ENCODE measurements at regions not wholly inside any gene's neighbourhood (a gene's known extent, or its start where the extent isn't known, plus 50 kb on each side); places are given as distances from the start of the nearest gene placed in this dataset.

DNA sequence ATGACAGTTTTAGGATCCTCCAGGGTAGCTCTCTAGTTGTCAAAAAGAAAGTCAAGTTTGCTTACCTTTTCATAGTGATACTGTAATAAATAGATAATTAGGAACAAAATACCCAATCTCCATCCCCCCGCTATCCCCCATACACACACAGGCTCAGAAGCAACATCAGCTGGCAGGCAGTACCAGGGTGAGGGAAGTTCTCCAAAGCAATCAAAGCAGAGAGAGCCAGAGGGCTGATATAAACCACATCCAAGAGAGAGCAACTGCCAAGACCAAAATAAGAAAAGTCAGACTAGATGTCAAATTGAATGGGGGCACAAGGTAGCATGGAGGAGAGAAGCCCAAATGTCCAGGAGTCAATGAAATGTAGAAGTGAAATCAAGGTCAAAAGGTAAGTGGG, 80.2 kb upstream of the PTPRR start:
- H3K4me3 ChIP-seq (ENCODE audit: severe bottlenecking), result no peak overlapping the region
- no peaks in the 10 kb centered on the region for H3K4me1 ChIP-seq (ENCODE audit: insufficient read depth, poor library complexity, severe bottlenecking)
- ATAC-seq (ENCODE audit: low read depth), result no peak
- no peaks in the 10 kb centered on the region for H3K36me3 ChIP-seq (ENCODE audit: low read depth)
- H3K9me3 ChIP-seq (ENCODE audit: severe bottlenecking), result no peaks in the 10 kb centered on the region
- no peak for DNase-seq (ENCODE audit: low spot score)
- H3K27me3 ChIP-seq (ENCODE audit: insufficient read depth, poor library complexity, severe bottlenecking), result no peaks in the 10 kb centered on the region
- TF ChIP-seq CTCF (IDR thresholded peaks at IDR 0.05; ENCODE audit: poor library complexity, severe bottlenecking), result no peak
- no peak overlapping the region for H3K27ac ChIP-seq (ENCODE audit: poor library complexity, severe bottlenecking)

DNA sequence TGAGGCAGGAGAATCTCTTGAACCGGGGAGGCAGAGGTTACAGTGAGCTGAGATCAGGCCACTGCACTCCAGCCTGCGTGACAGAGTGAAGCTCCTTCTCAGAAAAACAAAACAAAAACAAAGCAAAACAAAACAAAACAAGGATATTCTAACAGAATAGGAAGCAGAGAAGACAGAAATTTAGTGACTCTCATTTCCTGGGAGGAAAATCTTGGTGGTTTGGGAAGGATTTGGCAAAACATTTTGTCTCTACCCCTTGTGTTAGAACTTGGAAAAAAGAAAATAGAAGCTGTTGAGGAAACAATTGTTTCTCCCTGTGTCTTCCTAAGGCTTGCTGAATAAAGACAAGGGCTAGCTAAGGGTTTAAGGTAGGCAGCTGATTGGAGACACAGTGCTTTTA, 79.7 kb upstream of the PTPRR start:
- Histone ChIP-seq H3K36me3 (ENCODE audit: low read depth) (no peaks in the 10 kb centered on the region), H3K4me3 (ENCODE audit: severe bottlenecking) (no peak overlapping the region), H3K9me3 (ENCODE audit: severe bottlenecking) (no peaks in the 10 kb centered on the region), H3K27me3 (ENCODE audit: insufficient read depth, poor library complexity, severe bottlenecking) (no peaks in the 10 kb centered on the region), H3K4me1 (ENCODE audit: insufficient read depth, poor library complexity, severe bottlenecking) (no peaks in the 10 kb centered on the region), H3K27ac (ENCODE audit: poor library complexity, severe bottlenecking) (no peak overlapping the region)
- TF ChIP-seq CTCF (IDR thresholded peaks at IDR 0.05; ENCODE audit: poor library complexity, severe bottlenecking), result no peak
- DNase-seq (ENCODE audit: low spot score), result no peak
- ATAC-seq (ENCODE audit: low read depth), result no peak

DNA sequence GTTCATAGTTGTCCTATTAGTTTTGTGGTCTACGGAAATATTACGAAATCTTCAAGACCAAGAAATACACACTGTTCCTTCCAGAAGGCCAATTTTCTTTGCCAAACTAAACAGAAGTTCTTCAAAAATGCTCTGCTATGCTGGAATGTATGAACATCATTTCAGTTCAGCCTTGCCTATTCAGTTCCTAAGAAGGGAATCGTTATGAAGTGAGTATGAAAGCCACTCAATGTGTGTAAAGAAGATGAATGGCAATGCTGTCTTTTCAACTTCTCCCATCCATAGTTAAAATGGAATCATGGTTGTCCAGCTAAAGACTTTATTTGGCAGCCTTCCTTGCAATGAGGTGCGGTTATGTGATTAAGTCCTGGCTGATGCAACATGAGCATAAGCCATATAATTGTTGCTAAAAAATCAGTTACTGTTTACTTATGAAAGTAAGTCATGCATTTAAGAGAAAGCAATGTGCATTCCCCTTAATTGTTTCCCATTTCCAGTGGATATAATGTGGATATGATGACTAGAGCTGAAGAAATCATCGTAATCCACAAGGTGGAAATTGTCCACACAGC, 73.8 kb upstream of the PTPRR start:
- Histone ChIP-seq H3K4me3 (ENCODE audit: severe bottlenecking) (no peak overlapping the region), H3K9me3 (ENCODE audit: severe bottlenecking) (no peaks in the 10 kb centered on the region), H3K27me3 (ENCODE audit: insufficient read depth, poor library complexity, severe bottlenecking) (no peaks in the 10 kb centered on the region), H3K27ac (ENCODE audit: poor library complexity, severe bottlenecking) (peak overlapping the region; percentile 69), H3K36me3 (ENCODE audit: low read depth) (no peaks in the 10 kb centered on the region), H3K4me1 (ENCODE audit: insufficient read depth, poor library complexity, severe bottlenecking) (peaks cover 6% of the 10 kb centered on the region)
- DNase-seq (ENCODE audit: low spot score) (no peak), ATAC-seq (ENCODE audit: low read depth) (peak; percentile 73)
- TF ChIP-seq CTCF (IDR thresholded peaks at IDR 0.05; ENCODE audit: poor library complexity, severe bottlenecking), result no peak

- no peak for TF ChIP-seq CTCF (IDR thresholded peaks at IDR 0.05; ENCODE audit: poor library complexity, severe bottlenecking)
- H3K4me1 ChIP-seq (ENCODE audit: insufficient read depth, poor library complexity, severe bottlenecking), result peaks cover 6% of the 10 kb centered on the region
- H3K27ac ChIP-seq (ENCODE audit: poor library complexity, severe bottlenecking), result no peak overlapping the region
- no peaks in the 10 kb centered on the region for H3K27me3 ChIP-seq (ENCODE audit: insufficient read depth, poor library complexity, severe bottlenecking)
- no peak overlapping the region for H3K4me3 ChIP-seq (ENCODE audit: severe bottlenecking)
- no peak for ATAC-seq (ENCODE audit: low read depth)
- DNase-seq (ENCODE audit: low spot score), result no peak
- H3K9me3 ChIP-seq (ENCODE audit: severe bottlenecking), result no peaks in the 10 kb centered on the region
- H3K36me3 ChIP-seq (ENCODE audit: low read depth), result no peaks in the 10 kb centered on the region
These were observed 68.7 kb upstream of the PTPRR start for GRCh38 chr12:70989232-70989631.

DNA sequence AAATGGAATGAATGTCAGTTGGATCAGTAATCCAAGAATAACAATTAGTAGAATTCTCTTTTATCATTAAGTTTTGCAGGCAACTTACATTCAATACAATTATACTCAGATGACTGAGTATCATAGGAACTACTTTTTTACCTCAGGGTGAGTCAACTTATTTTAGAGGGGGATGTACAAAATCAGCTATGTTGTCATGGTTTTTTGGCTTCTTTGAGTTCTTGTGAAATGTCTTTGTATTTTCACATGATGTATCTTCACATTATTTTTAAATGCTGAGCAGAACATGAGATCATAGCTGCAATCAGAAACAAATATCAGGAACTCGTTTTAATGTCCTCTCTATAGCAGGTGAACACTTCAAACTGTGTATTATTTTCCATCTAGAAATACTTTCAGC, 65.3 kb upstream of the PTPRR start:
- Histone ChIP-seq H3K4me3 (ENCODE audit: severe bottlenecking) (no peak overlapping the region), H3K27ac (ENCODE audit: poor library complexity, severe bottlenecking) (no peak overlapping the region), H3K9me3 (ENCODE audit: severe bottlenecking) (no peaks in the 10 kb centered on the region), H3K27me3 (ENCODE audit: insufficient read depth, poor library complexity, severe bottlenecking) (no peaks in the 10 kb centered on the region), H3K4me1 (ENCODE audit: insufficient read depth, poor library complexity, severe bottlenecking) (no peaks in the 10 kb centered on the region), H3K36me3 (ENCODE audit: low read depth) (no peaks in the 10 kb centered on the region)
- no peak for TF ChIP-seq CTCF (IDR thresholded peaks at IDR 0.05; ENCODE audit: poor library complexity, severe bottlenecking)
- no peak for DNase-seq (ENCODE audit: low spot score)
- no peak for ATAC-seq (ENCODE audit: low read depth)

All from RWPE2 (cell line).